Activated T-helper 17 cell treated with anti-CD3 and anti-CD28 coated beads, Interleukin-2, amount 50 U/mL, for 72 hours (primary cell): ENCODE measurements at regions not wholly inside any gene's neighbourhood (a gene's known extent, or its start where the extent isn't known, plus 50 kb on each side); places are given as distances from the start of the nearest gene placed in this dataset.
"Not testable (repeated sequence)": the region's sequence is repeated elsewhere in the genome, so short reads cannot be mapped to it uniquely, and the experiment has no call there.

Experiments
- ATAC-seq: fragments of 150-1000 bp; cut with Tn5 transposase; replicated peaks from 2 replicates; pipeline ENCODE4 v1.10.0; 2021; ENCODE audit warnings: mild to moderate bottlenecking, moderate library complexity
- H3K27ac Mint-ChIP-seq: one replicate; pipeline ENCODE4 v1.8.0; 2022; ENCODE audit warnings: mixed read lengths
- H3K27me3 Mint-ChIP-seq: one replicate; pipeline ENCODE4 v1.8.0; 2022; ENCODE audit warnings: mixed read lengths
- H3K36me3 Mint-ChIP-seq: one replicate; pipeline ENCODE4 v1.8.0; 2022; ENCODE audit warnings: low read depth, mild to moderate bottlenecking, mixed read lengths
- H3K4me1 Mint-ChIP-seq: one replicate; pipeline ENCODE4 v1.8.0; 2022; ENCODE audit warnings: mixed read lengths
- H3K4me3 Mint-ChIP-seq: one replicate; pipeline ENCODE4 v1.8.0; 2022; ENCODE audit warnings: mild to moderate bottlenecking, mixed read lengths
- H3K9me3 Mint-ChIP-seq: one replicate; pipeline ENCODE4 v1.8.0; 2022; ENCODE audit warnings: mixed read lengths

- no peaks in the 10 kb centered on the region for H3K4me1 Mint-ChIP-seq
- no peak for ATAC-seq
- H3K27ac Mint-ChIP-seq: no peak overlapping the region
- H3K4me3 Mint-ChIP-seq: no peak overlapping the region
- no peaks in the 10 kb centered on the region for H3K27me3 Mint-ChIP-seq
- H3K9me3 Mint-ChIP-seq: no peaks in the 10 kb centered on the region
- H3K36me3 Mint-ChIP-seq: no peaks in the 10 kb centered on the region
Observed at GRCh38 chr1:187744665-187745064, 915.9 kb downstream of the PLA2G4A start.

- Mint-ChIP-seq H3K9me3 (no peaks in the 10 kb centered on the region), H3K36me3 (no peaks in the 10 kb centered on the region), H3K27me3 (no peaks in the 10 kb centered on the region), H3K27ac (no peak overlapping the region), H3K4me1 (no peaks in the 10 kb centered on the region), H3K4me3 (no peak overlapping the region)
- no peak for ATAC-seq
Observed at GRCh38 chr1:187755536-187755935, 926.8 kb downstream of the PLA2G4A start.

- not testable (repeated sequence) for H3K27ac Mint-ChIP-seq, ATAC-seq, H3K4me3 Mint-ChIP-seq, H3K4me1 Mint-ChIP-seq, H3K36me3 Mint-ChIP-seq, H3K27me3 Mint-ChIP-seq, H3K9me3 Mint-ChIP-seq
Observed at GRCh38 chr1:187756684-187757083, 927.9 kb downstream of the PLA2G4A start.

- Mint-ChIP-seq H3K27ac (no peak overlapping the region), H3K4me3 (no peak overlapping the region), H3K27me3 (no peaks in the 10 kb centered on the region), H3K36me3 (no peaks in the 10 kb centered on the region), H3K4me1 (no peaks in the 10 kb centered on the region), H3K9me3 (no peaks in the 10 kb centered on the region)
- no peak for ATAC-seq
Observed at GRCh38 chr1:187759825-187760333, 931.1 kb downstream of the PLA2G4A start.

- ATAC-seq: no peak
- Mint-ChIP-seq H3K4me1 (no peaks in the 10 kb centered on the region), H3K9me3 (peaks cover 1% of the 10 kb centered on the region), H3K36me3 (no peaks in the 10 kb centered on the region), H3K27me3 (no peaks in the 10 kb centered on the region), H3K27ac (no peak overlapping the region), H3K4me3 (no peak overlapping the region)
Observed at GRCh38 chr1:187762118-187762517, 933.4 kb downstream of the PLA2G4A start.

GRCh38 chr1:187763465-187763864 lies 934.7 kb downstream of the PLA2G4A start:
- no peaks in the 10 kb centered on the region for H3K4me1 Mint-ChIP-seq
- H3K9me3 Mint-ChIP-seq: peaks cover 8% of the 10 kb centered on the region
- ATAC-seq: no peak
- no peaks in the 10 kb centered on the region for H3K36me3 Mint-ChIP-seq
- no peaks in the 10 kb centered on the region for H3K27me3 Mint-ChIP-seq
- H3K27ac Mint-ChIP-seq: no peak overlapping the region
- H3K4me3 Mint-ChIP-seq: no peak overlapping the region

GRCh38 chr1:187763976-187764375 lies 935.2 kb downstream of the PLA2G4A start:
- Mint-ChIP-seq H3K27ac (no peak overlapping the region), H3K9me3 (peaks cover 8% of the 10 kb centered on the region), H3K27me3 (no peaks in the 10 kb centered on the region), H3K36me3 (no peaks in the 10 kb centered on the region), H3K4me1 (no peaks in the 10 kb centered on the region), H3K4me3 (no peak overlapping the region)
- no peak for ATAC-seq

GRCh38 chr1:187771396-187771795 lies 942.6 kb downstream of the PLA2G4A start:
- no peak overlapping the region for H3K27ac Mint-ChIP-seq

GRCh38 chr1:187773168-187773567 lies 944.4 kb downstream of the PLA2G4A start:
- Mint-ChIP-seq H3K27ac (no peak overlapping the region), H3K4me3 (no peak overlapping the region), H3K4me1 (no peaks in the 10 kb centered on the region), H3K36me3 (no peaks in the 10 kb centered on the region), H3K9me3 (peaks cover 6% of the 10 kb centered on the region), H3K27me3 (no peaks in the 10 kb centered on the region)
- ATAC-seq: no peak

More at GRCh38 chr1:187771396-187771795, 942.6 kb downstream of the PLA2G4A start:
- no peak for ATAC-seq
- H3K4me3 Mint-ChIP-seq: no peak overlapping the region
- peaks cover 14% of the 10 kb centered on the region for H3K9me3 Mint-ChIP-seq
- no peaks in the 10 kb centered on the region for H3K4me1 Mint-ChIP-seq
- no peaks in the 10 kb centered on the region for H3K27me3 Mint-ChIP-seq
- no peaks in the 10 kb centered on the region for H3K36me3 Mint-ChIP-seq

GRCh38 chr1:187787736-187788135 lies 959.0 kb downstream of the PLA2G4A start:
- Mint-ChIP-seq H3K36me3 (no peaks in the 10 kb centered on the region), H3K4me3 (no peak overlapping the region), H3K9me3 (no peaks in the 10 kb centered on the region), H3K4me1 (no peaks in the 10 kb centered on the region), H3K27me3 (no peaks in the 10 kb centered on the region), H3K27ac (no peak overlapping the region)
- ATAC-seq: no peak

- no peaks in the 10 kb centered on the region for H3K4me1 Mint-ChIP-seq
- no peak overlapping the region for H3K4me3 Mint-ChIP-seq
- ATAC-seq: no peak
- no peaks in the 10 kb centered on the region for H3K36me3 Mint-ChIP-seq
- no peaks in the 10 kb centered on the region for H3K27me3 Mint-ChIP-seq
- H3K9me3 Mint-ChIP-seq: no peaks in the 10 kb centered on the region
- no peak overlapping the region for H3K27ac Mint-ChIP-seq
Observed at GRCh38 chr1:187788718-187789117, 960.0 kb downstream of the PLA2G4A start.

GRCh38 chr1:187790724-187791123 lies 962.0 kb downstream of the PLA2G4A start:
- no peak for ATAC-seq
- Mint-ChIP-seq H3K36me3 (no peaks in the 10 kb centered on the region), H3K27me3 (no peaks in the 10 kb centered on the region), H3K4me3 (no peak overlapping the region), H3K27ac (no peak overlapping the region), H3K9me3 (no peaks in the 10 kb centered on the region), H3K4me1 (no peaks in the 10 kb centered on the region)

- Mint-ChIP-seq H3K27ac (no peak overlapping the region), H3K4me3 (no peak overlapping the region), H3K36me3 (no peaks in the 10 kb centered on the region), H3K9me3 (peaks cover 4% of the 10 kb centered on the region), H3K27me3 (no peaks in the 10 kb centered on the region), H3K4me1 (no peaks in the 10 kb centered on the region)
- ATAC-seq: no peak
Observed at GRCh38 chr1:187794561-187794960, 965.8 kb downstream of the PLA2G4A start.

- ATAC-seq: no peak
- Mint-ChIP-seq H3K9me3 (peaks cover 4% of the 10 kb centered on the region), H3K4me3 (no peak overlapping the region), H3K27me3 (no peaks in the 10 kb centered on the region), H3K36me3 (no peaks in the 10 kb centered on the region), H3K27ac (no peak overlapping the region), H3K4me1 (no peaks in the 10 kb centered on the region)
Observed at GRCh38 chr1:187809549-187809948, 980.8 kb downstream of the PLA2G4A start.

- H3K9me3 Mint-ChIP-seq: peaks cover 5% of the 10 kb centered on the region
- no peaks in the 10 kb centered on the region for H3K4me1 Mint-ChIP-seq
- no peak overlapping the region for H3K27ac Mint-ChIP-seq
- no peak for ATAC-seq
- no peaks in the 10 kb centered on the region for H3K36me3 Mint-ChIP-seq
- H3K27me3 Mint-ChIP-seq: no peaks in the 10 kb centered on the region
- no peak overlapping the region for H3K4me3 Mint-ChIP-seq
Observed at GRCh38 chr1:187816646-187817045, 987.9 kb downstream of the PLA2G4A start.

- no peak for ATAC-seq
- H3K4me1 Mint-ChIP-seq: no peaks in the 10 kb centered on the region
- H3K36me3 Mint-ChIP-seq: no peaks in the 10 kb centered on the region
- H3K4me3 Mint-ChIP-seq: no peak overlapping the region
- peaks cover 5% of the 10 kb centered on the region for H3K9me3 Mint-ChIP-seq
- no peaks in the 10 kb centered on the region for H3K27me3 Mint-ChIP-seq
- H3K27ac Mint-ChIP-seq: no peak overlapping the region
Observed at GRCh38 chr1:187817782-187818181, 989.0 kb downstream of the PLA2G4A start.
